NCI-H1105 treated with DMSO at 0.1 percent for 48 hours (cell line): ENCODE measurements at regions not wholly inside any gene's neighbourhood (a gene's known extent, or its start where the extent isn't known, plus 50 kb on each side); places are given as distances from the start of the nearest gene placed in this dataset.
A peak's percentile ranks its signal among the peaks of the same experiment; 100 is the strongest.

Source experiments
- DNase-seq: peaks from one replicate; lab custom pipeline; 2025; lab: John Stamatoyannopoulos, UW

- no peak for DNase-seq
Measured at GRCh38 chr14:32004300-32004699, 72.8 kb upstream of the ARHGAP5 start.

GRCh38 chr14:32005628-32006027 is 71.5 kb upstream of the ARHGAP5 start:
- DNase-seq = no peak

- no peak for DNase-seq
Measured at GRCh38 chr14:32006263-32007110, 70.6 kb upstream of the ARHGAP5 start.

- DNase-seq = no peak
Measured at GRCh38 chr14:32007755-32008362, 69.2 kb upstream of the ARHGAP5 start.

GRCh38 chr14:32008602-32009193 is 68.4 kb upstream of the ARHGAP5 start:
- no peak for DNase-seq

- no peak for DNase-seq
Measured at GRCh38 chr14:32009221-32009975, 67.7 kb upstream of the ARHGAP5 start.

- no peak for DNase-seq
Measured at GRCh38 chr14:32009976-32010581, 67.0 kb upstream of the ARHGAP5 start.

GRCh38 chr14:32010604-32011125 is 66.4 kb upstream of the ARHGAP5 start:
- DNase-seq = no peak

GRCh38 chr14:32011225-32011624 is 65.9 kb upstream of the ARHGAP5 start:
- no peak for DNase-seq

GRCh38 chr14:32012062-32012461 is 65.0 kb upstream of the ARHGAP5 start:
- no peak for DNase-seq

GRCh38 chr14:32012571-32012970 is 64.5 kb upstream of the ARHGAP5 start:
- DNase-seq = no peak

GRCh38 chr14:32013083-32013482 is 64.0 kb upstream of the ARHGAP5 start:
- no peak for DNase-seq

GRCh38 chr14:32014057-32014456 is 63.0 kb upstream of the ARHGAP5 start:
- no peak for DNase-seq

- DNase-seq = no peak
Measured at GRCh38 chr14:32014498-32014897, 62.6 kb upstream of the ARHGAP5 start.

- DNase-seq = no peak
Measured at GRCh38 chr14:32015166-32015565, 61.9 kb upstream of the ARHGAP5 start.

GRCh38 chr14:32017587-32017986 is 59.5 kb upstream of the ARHGAP5 start:
- DNase-seq = no peak

- no peak for DNase-seq
Measured at GRCh38 chr14:32018391-32019092, 58.6 kb upstream of the ARHGAP5 start.

- DNase-seq = no peak
Measured at GRCh38 chr14:32019276-32019675, 57.8 kb upstream of the ARHGAP5 start.

GRCh38 chr14:32020882-32021281 is 56.2 kb upstream of the ARHGAP5 start:
- DNase-seq = peak; percentile 10

- no peak for DNase-seq
Measured at GRCh38 chr14:32021341-32021740, 55.8 kb upstream of the ARHGAP5 start.

- DNase-seq = no peak
Measured at GRCh38 chr14:32022525-32022924, 54.6 kb upstream of the ARHGAP5 start.
